Esophagus squamous epithelium (tissue), 5 donors: ENCODE measurements at regions not wholly inside any gene's neighbourhood (a gene's known extent, or its start where the extent isn't known, plus 50 kb on each side); places are given as distances from the start of the nearest gene placed in this dataset.

ENCODE experiments used
- DNase-seq: peaks from one replicate; lab custom pipeline; 2025; lab: John Stamatoyannopoulos, UW
- H3K27ac ChIP-seq, 4 donors: fragments of 200-600 bp; sonication (generic); one replicate each; pipeline ENCODE4 v1.5.1; 2016 to 2019; ENCODE audit warnings: mild to moderate bottlenecking in 1 of 4
- H3K27me3 ChIP-seq, 4 donors: fragments of 200-600 bp; sonication (generic); 1 replicate in 3 of 4; 2 replicates in 1 of 4; pipeline versions ENCODE4 v1.5.1 to v1.6.0; 2017 to 2021; ENCODE audit warnings: antibody characterized with exemption in 1 of 4
- H3K36me3 ChIP-seq, 3 donors: fragments of 200-600 bp; sonication (generic); one replicate each; pipeline ENCODE4 v1.5.1; 2016 to 2019
- H3K4me1 ChIP-seq, 3 donors: fragments of 200-600 bp; sonication (generic); one replicate each; pipeline ENCODE4 v1.5.1; 2017 to 2019
- H3K4me3 ChIP-seq, 4 donors: fragments of 200-600 bp; sonication (generic); 1 replicate in 3 of 4; 2 replicates in 1 of 4; pipeline ENCODE4 v1.5.1; 2016 to 2019; ENCODE audit warnings: mild to moderate bottlenecking in 2 of 4, moderate library complexity in 1 of 4
- H3K9me3 ChIP-seq, 3 donors: fragments of 200-600 bp; sonication (generic); one replicate each; pipeline ENCODE4 v1.5.1; 2016 to 2019
- CTCF ChIP-seq, 6 experiments: fragments of 450-650 bp in 4 of 6; fragments of 200-600 bp in 2 of 6; sonication (generic) in 2 of 6; IDR thresholded peaks; one replicate each; pipeline ENCODE4 v1.5.1; 2016 to 2019; ENCODE audit warnings: antibody characterized with exemption in 6 of 6, mild to moderate bottlenecking in 4 of 6, moderate library complexity in 4 of 6
- POLR2A ChIP-seq, 4 donors: fragments of 450-650 bp; IDR thresholded peaks; one replicate each; pipeline ENCODE4 v1.6.1; 2017; ENCODE audit warnings: antibody characterized with exemption in 4 of 4, mild to moderate bottlenecking in 4 of 4, moderate library complexity in 3 of 4
- WGBS, 2 donors: methylation state at CpG; one replicate each; pipeline ENCODE4 v1.1.5; 2018; 5-methylcytosine and 5-hydroxymethylcytosine counted together
- intact Hi-C: fragments of 100-400 bp; cut with DNase I; formaldehyde crosslinking; loops from one replicate; pipeline ENCODE4 v1.15.0; 2022
- donor health status: DM: yes; HTN: yes; CAD: no.

GRCh38 chr13:74465271-74465670 is 331.1 kb upstream of the KLF12 start:
- TF ChIP-seq CTCF (IDR thresholded peaks at IDR 0.05) (no peak), POLR2A (IDR thresholded peaks at IDR 0.05) (no peak)
- intact Hi-C loops, result no loop called here
- no peak for DNase-seq
- Histone ChIP-seq H3K27me3 (no peaks in the 10 kb centered on the region), H3K27ac (no peak overlapping the region), H3K4me1 (peaks cover 0 to 16% (median 0%) of the 10 kb centered on the region in 3 donors), H3K9me3 (no peaks in the 10 kb centered on the region), H3K4me3 (no peak overlapping the region), H3K36me3 (no peaks in the 10 kb centered on the region)
- 60 to 100% methylated on average over 1 to 2 of the region's 2 CpGs for WGBS, 2 donors

- DNase-seq, result no peak
- TF ChIP-seq CTCF (IDR thresholded peaks at IDR 0.05) (no peak), POLR2A (IDR thresholded peaks at IDR 0.05) (no peak)
- Histone ChIP-seq H3K27ac (no peak overlapping the region), H3K36me3 (no peaks in the 10 kb centered on the region), H3K9me3 (no peaks in the 10 kb centered on the region), H3K27me3 (no peaks in the 10 kb centered on the region), H3K4me1 (peaks cover 0 to 16% (median 0%) of the 10 kb centered on the region in 3 donors), H3K4me3 (no peak overlapping the region)
- WGBS, 2 donors, result 47 to 50% methylated on average over 3 of the region's 3 CpGs
- intact Hi-C loops, result no loop called here
Observed at GRCh38 chr13:74464670-74465069, 330.5 kb upstream of the KLF12 start.

GRCh38 chr13:74461011-74461410 is 326.8 kb upstream of the KLF12 start:
- Histone ChIP-seq H3K27me3 (no peaks in the 10 kb centered on the region), H3K4me1 (peaks cover 0 to 8% (median 0%) of the 10 kb centered on the region in 3 donors), H3K9me3 (no peaks in the 10 kb centered on the region), H3K27ac (no peak overlapping the region), H3K4me3 (no peak overlapping the region), H3K36me3 (no peaks in the 10 kb centered on the region)
- 47 to 75% methylated on average over 2 of the region's 2 CpGs for WGBS, 2 donors
- no peak for DNase-seq
- no peak for TF ChIP-seq POLR2A (IDR thresholded peaks at IDR 0.05)
- TF ChIP-seq CTCF (IDR thresholded peaks at IDR 0.05), result no peak
- intact Hi-C loops, result no loop called here

GRCh38 chr13:74452881-74453280 is 318.7 kb upstream of the KLF12 start:
- intact Hi-C loops, result no loop called here
- WGBS, 2 donors, result 57 to 77% methylated on average over 2 of the region's 2 CpGs
- H3K9me3 ChIP-seq, result no peaks in the 10 kb centered on the region
- H3K27ac ChIP-seq, result peak overlapping the region in 3 of 4 donors; percentile 30 to 45 (median 43)
- no peaks in the 10 kb centered on the region for H3K27me3 ChIP-seq
- DNase-seq, result no peak
- TF ChIP-seq CTCF (IDR thresholded peaks at IDR 0.05), result no peak
- no peak for TF ChIP-seq POLR2A (IDR thresholded peaks at IDR 0.05)
- H3K4me1 ChIP-seq, result peaks cover 6 to 41% (median 24%) of the 10 kb centered on the region in 3 donors
- H3K36me3 ChIP-seq, result no peaks in the 10 kb centered on the region
- H3K4me3 ChIP-seq, result no peak overlapping the region

- intact Hi-C loops, result no loop called here
- TF ChIP-seq POLR2A (IDR thresholded peaks at IDR 0.05) (no peak), CTCF (IDR thresholded peaks at IDR 0.05) (peak in 1 of 6 experiments; percentile 2)
- 25 to 56% methylated on average over 2 of the region's 2 CpGs for WGBS, 2 donors
- no peak for DNase-seq
- Histone ChIP-seq H3K27me3 (no peaks in the 10 kb centered on the region), H3K4me1 (peaks cover 6 to 41% (median 24%) of the 10 kb centered on the region in 3 donors), H3K9me3 (no peaks in the 10 kb centered on the region), H3K4me3 (no peak overlapping the region), H3K27ac (peak overlapping the region in 3 of 4 donors; percentile 30 to 45 (median 43)), H3K36me3 (no peaks in the 10 kb centered on the region)
Observed at GRCh38 chr13:74452176-74452575, 318.0 kb upstream of the KLF12 start.
